A673 (cell line): ENCODE measurements at regions not wholly inside any gene's neighbourhood (a gene's known extent, or its start where the extent isn't known, plus 50 kb on each side); places are given as distances from the start of the nearest gene placed in this dataset.

Experiments
- EZH2 ChIP-seq: fragments of 200-600 bp; sonication (generic); IDR thresholded peaks from 2 replicates; pipeline ENCODE4 v1.6.1; 2017; ENCODE audit warnings: borderline replicate concordance, low read depth, mild to moderate bottlenecking, mixed read lengths, antibody characterized with exemption, low read length; ENCODE audit not compliant: poor library complexity, severe bottlenecking
- TF ChIP-seq, protein P1 (sequence below): fragments of 300-800, 200-600 bp; sonication (generic); conservative IDR thresholded peaks from 2 replicates; pipeline ENCODE4 v1.5.1; 2017; ENCODE audit warnings: low read depth, mild to moderate bottlenecking, antibody characterized with exemption, low read length, moderate library complexity, mixed read lengths

DNA sequence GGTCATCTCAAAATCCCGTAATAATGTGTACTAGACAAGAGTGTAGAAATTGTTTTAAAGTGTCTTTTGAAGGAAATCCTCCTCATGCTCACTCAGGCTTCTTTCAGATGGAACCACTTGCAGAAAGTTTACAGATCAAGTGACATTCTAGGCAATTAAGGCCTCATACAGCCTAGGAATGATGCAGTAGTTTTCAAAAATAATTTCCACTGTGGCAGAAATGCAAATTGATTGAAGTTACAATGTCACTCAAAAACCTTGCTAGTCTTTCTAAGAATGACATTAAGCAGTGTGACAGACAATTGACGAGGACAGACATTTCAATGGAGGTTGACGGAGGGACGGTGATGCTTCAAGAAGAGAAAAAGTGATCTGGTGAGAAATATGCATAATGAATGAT lies 53.5 kb upstream of the CDH8 start:
- no peak for TF ChIP-seq EZH2
- TF ChIP-seq, protein P1, sequence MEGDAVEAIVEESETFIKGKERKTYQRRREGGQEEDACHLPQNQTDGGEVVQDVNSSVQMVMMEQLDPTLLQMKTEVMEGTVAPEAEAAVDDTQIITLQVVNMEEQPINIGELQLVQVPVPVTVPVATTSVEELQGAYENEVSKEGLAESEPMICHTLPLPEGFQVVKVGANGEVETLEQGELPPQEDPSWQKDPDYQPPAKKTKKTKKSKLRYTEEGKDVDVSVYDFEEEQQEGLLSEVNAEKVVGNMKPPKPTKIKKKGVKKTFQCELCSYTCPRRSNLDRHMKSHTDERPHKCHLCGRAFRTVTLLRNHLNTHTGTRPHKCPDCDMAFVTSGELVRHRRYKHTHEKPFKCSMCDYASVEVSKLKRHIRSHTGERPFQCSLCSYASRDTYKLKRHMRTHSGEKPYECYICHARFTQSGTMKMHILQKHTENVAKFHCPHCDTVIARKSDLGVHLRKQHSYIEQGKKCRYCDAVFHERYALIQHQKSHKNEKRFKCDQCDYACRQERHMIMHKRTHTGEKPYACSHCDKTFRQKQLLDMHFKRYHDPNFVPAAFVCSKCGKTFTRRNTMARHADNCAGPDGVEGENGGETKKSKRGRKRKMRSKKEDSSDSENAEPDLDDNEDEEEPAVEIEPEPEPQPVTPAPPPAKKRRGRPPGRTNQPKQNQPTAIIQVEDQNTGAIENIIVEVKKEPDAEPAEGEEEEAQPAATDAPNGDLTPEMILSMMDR, result no peak
